ENCODE measurements at regions not wholly inside any gene's neighbourhood (a gene's known extent, or its start where the extent isn't known, plus 50 kb on each side); places are given as distances from the start of the nearest gene placed in this dataset.

GRCh38 chr2:220871909-220872308 lies 700.2 kb downstream of the EPHA4 start:
- H3K27me3 ChIP-seq, result no peaks in the 10 kb centered on the region
- H3K9me3 ChIP-seq, result peaks cover 13% of the 10 kb centered on the region; the same call in 1 of the 2 replicates
- H4K20me1 ChIP-seq, result no peaks in the 10 kb centered on the region
- no peak overlapping the region for H3K4me3 ChIP-seq
- H3K4me2 ChIP-seq, result no peak overlapping the region
- H3K27ac ChIP-seq, result no peak overlapping the region
- TF ChIP-seq Cebpa-rat (IDR thresholded peaks at IDR 0.05), result no peak
- H3K4me1 ChIP-seq, result no peaks in the 10 kb centered on the region
- H3K9ac ChIP-seq, result no peak overlapping the region
- H3K36me3 ChIP-seq, result no peaks in the 10 kb centered on the region

- H3K4me2 ChIP-seq, result no peak overlapping the region
- H3K4me3 ChIP-seq, result no peak overlapping the region
- no peaks in the 10 kb centered on the region for H4K20me1 ChIP-seq
- no peaks in the 10 kb centered on the region for H3K27me3 ChIP-seq
- no peak for TF ChIP-seq Cebpa-rat (IDR thresholded peaks at IDR 0.05)
- H3K9ac ChIP-seq, result no peak overlapping the region
- H3K4me1 ChIP-seq, result no peaks in the 10 kb centered on the region
- H3K36me3 ChIP-seq, result no peaks in the 10 kb centered on the region
- H3K27ac ChIP-seq, result no peak overlapping the region
- H3K9me3 ChIP-seq, result peaks cover 13% of the 10 kb centered on the region; the same call in 1 of the 2 replicates
Measured at GRCh38 chr2:220876080-220876824, 695.9 kb downstream of the EPHA4 start.

GRCh38 chr2:220877491-220877890 lies 694.6 kb downstream of the EPHA4 start:
- H3K4me2 ChIP-seq, result no peak overlapping the region
- no peak overlapping the region for H3K9ac ChIP-seq
- H3K9me3 ChIP-seq, result peaks cover 9% of the 10 kb centered on the region; the same call in 1 of the 2 replicates
- H4K20me1 ChIP-seq, result no peaks in the 10 kb centered on the region
- no peak overlapping the region for H3K4me3 ChIP-seq
- H3K36me3 ChIP-seq, result no peaks in the 10 kb centered on the region
- no peak for TF ChIP-seq Cebpa-rat (IDR thresholded peaks at IDR 0.05)
- H3K4me1 ChIP-seq, result no peaks in the 10 kb centered on the region
- no peak overlapping the region for H3K27ac ChIP-seq
- H3K27me3 ChIP-seq, result no peaks in the 10 kb centered on the region

GRCh38 chr2:220877897-220878296 lies 694.2 kb downstream of the EPHA4 start:
- no peak overlapping the region for H3K4me3 ChIP-seq
- no peak overlapping the region for H3K9ac ChIP-seq
- no peak for TF ChIP-seq Cebpa-rat (IDR thresholded peaks at IDR 0.05)
- no peaks in the 10 kb centered on the region for H3K4me1 ChIP-seq
- no peaks in the 10 kb centered on the region for H3K27me3 ChIP-seq
- no peaks in the 10 kb centered on the region for H4K20me1 ChIP-seq
- H3K4me2 ChIP-seq, result no peak overlapping the region
- H3K9me3 ChIP-seq, result peaks cover 9% of the 10 kb centered on the region; the same call in 1 of the 2 replicates
- H3K27ac ChIP-seq, result no peak overlapping the region
- H3K36me3 ChIP-seq, result no peaks in the 10 kb centered on the region

GRCh38 chr2:220880623-220881596 lies 691.2 kb downstream of the EPHA4 start:
- Histone ChIP-seq H3K9me3 (no peaks in the 10 kb centered on the region), H4K20me1 (no peaks in the 10 kb centered on the region), H3K4me2 (no peak overlapping the region), H3K9ac (no peak overlapping the region), H3K4me3 (no peak overlapping the region), H3K36me3 (no peaks in the 10 kb centered on the region), H3K27me3 (no peaks in the 10 kb centered on the region), H3K27ac (no peak overlapping the region), H3K4me1 (no peaks in the 10 kb centered on the region)
- TF ChIP-seq Cebpa-rat (IDR thresholded peaks at IDR 0.05), result no peak

GRCh38 chr2:220882507-220882906 lies 689.6 kb downstream of the EPHA4 start:
- Histone ChIP-seq H3K27me3 (no peaks in the 10 kb centered on the region), H3K4me2 (no peak overlapping the region), H4K20me1 (no peaks in the 10 kb centered on the region), H3K36me3 (no peaks in the 10 kb centered on the region), H3K4me1 (no peaks in the 10 kb centered on the region), H3K9me3 (no peaks in the 10 kb centered on the region), H3K27ac (no peak overlapping the region), H3K4me3 (no peak overlapping the region), H3K9ac (no peak overlapping the region)
- TF ChIP-seq Cebpa-rat (IDR thresholded peaks at IDR 0.05), result no peak

GRCh38 chr2:220885593-220885992 lies 686.5 kb downstream of the EPHA4 start:
- H3K27me3 ChIP-seq, result no peaks in the 10 kb centered on the region
- H3K9ac ChIP-seq, result no peak overlapping the region
- no peak overlapping the region for H3K27ac ChIP-seq
- no peaks in the 10 kb centered on the region for H4K20me1 ChIP-seq
- no peak overlapping the region for H3K4me3 ChIP-seq
- no peaks in the 10 kb centered on the region for H3K9me3 ChIP-seq
- TF ChIP-seq Cebpa-rat (IDR thresholded peaks at IDR 0.05), result no peak
- no peak overlapping the region for H3K4me2 ChIP-seq
- no peaks in the 10 kb centered on the region for H3K36me3 ChIP-seq
- no peaks in the 10 kb centered on the region for H3K4me1 ChIP-seq

- no peak overlapping the region for H3K4me2 ChIP-seq
- H3K27ac ChIP-seq, result no peak overlapping the region
Measured at GRCh38 chr2:220887271-220887870, 684.7 kb downstream of the EPHA4 start.

GRCh38 chr2:220887876-220888275 lies 684.2 kb downstream of the EPHA4 start:
- no peak overlapping the region for H3K4me2 ChIP-seq
- H3K9ac ChIP-seq, result no peak overlapping the region
- no peaks in the 10 kb centered on the region for H3K4me1 ChIP-seq
- H3K4me3 ChIP-seq, result no peak overlapping the region
- H4K20me1 ChIP-seq, result no peaks in the 10 kb centered on the region
- H3K27me3 ChIP-seq, result no peaks in the 10 kb centered on the region
- H3K36me3 ChIP-seq, result no peaks in the 10 kb centered on the region
- no peaks in the 10 kb centered on the region for H3K9me3 ChIP-seq
- TF ChIP-seq Cebpa-rat (IDR thresholded peaks at IDR 0.05), result no peak
- H3K27ac ChIP-seq, result no peak overlapping the region

More at GRCh38 chr2:220887271-220887870, 684.7 kb downstream of the EPHA4 start:
- TF ChIP-seq Cebpa-rat (IDR thresholded peaks at IDR 0.05), result no peak
- no peaks in the 10 kb centered on the region for H3K36me3 ChIP-seq
- H3K27me3 ChIP-seq, result no peaks in the 10 kb centered on the region
- no peak overlapping the region for H3K9ac ChIP-seq
- no peaks in the 10 kb centered on the region for H4K20me1 ChIP-seq
- no peaks in the 10 kb centered on the region for H3K9me3 ChIP-seq
- no peaks in the 10 kb centered on the region for H3K4me1 ChIP-seq
- H3K4me3 ChIP-seq, result no peak overlapping the region
